OCI-LY1 (cell line): ENCODE measurements at regions not wholly inside any gene's neighbourhood (a gene's known extent, or its start where the extent isn't known, plus 50 kb on each side); places are given as distances from the start of the nearest gene placed in this dataset.

Source experiments
- EZH2 ChIP-seq: fragments of 200-600 bp; sonication (generic), shearing (Covaris generic); IDR thresholded peaks from 2 replicates; pipeline ENCODE4 v1.8.0; 2017; ENCODE audit warnings: borderline replicate concordance, mixed run types, mild to moderate bottlenecking, antibody characterized with exemption, low read length, moderate library complexity, mixed read lengths
- TF ChIP-seq, protein P1 (sequence below): fragments of 200-600 bp; sonication (generic), shearing (Covaris generic); IDR thresholded peaks from 2 replicates; pipeline ENCODE4 v1.5.1; 2017; ENCODE audit warnings: mild to moderate bottlenecking, antibody characterized with exemption, low read length, moderate library complexity, mixed read lengths

DNA sequence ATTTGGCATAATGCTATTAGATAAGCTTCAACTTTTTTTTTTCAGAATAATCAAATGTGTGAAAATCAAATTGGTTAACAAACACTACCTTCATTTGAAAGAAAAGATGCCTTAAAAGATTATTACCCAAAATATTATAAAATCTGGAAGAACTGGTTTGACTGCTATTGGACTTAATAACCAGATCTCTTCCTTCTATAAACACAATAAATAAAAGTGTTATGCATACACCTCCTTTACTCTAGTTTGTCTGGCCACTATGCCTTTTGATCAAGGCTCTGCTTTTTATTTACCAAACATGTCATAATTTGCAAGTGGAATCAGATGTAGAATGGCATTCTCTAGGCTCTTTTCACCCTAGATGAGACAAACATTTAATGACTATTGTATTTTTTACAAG is 897.3 kb upstream of the EPHA5 start:
- TF ChIP-seq, protein P1, sequence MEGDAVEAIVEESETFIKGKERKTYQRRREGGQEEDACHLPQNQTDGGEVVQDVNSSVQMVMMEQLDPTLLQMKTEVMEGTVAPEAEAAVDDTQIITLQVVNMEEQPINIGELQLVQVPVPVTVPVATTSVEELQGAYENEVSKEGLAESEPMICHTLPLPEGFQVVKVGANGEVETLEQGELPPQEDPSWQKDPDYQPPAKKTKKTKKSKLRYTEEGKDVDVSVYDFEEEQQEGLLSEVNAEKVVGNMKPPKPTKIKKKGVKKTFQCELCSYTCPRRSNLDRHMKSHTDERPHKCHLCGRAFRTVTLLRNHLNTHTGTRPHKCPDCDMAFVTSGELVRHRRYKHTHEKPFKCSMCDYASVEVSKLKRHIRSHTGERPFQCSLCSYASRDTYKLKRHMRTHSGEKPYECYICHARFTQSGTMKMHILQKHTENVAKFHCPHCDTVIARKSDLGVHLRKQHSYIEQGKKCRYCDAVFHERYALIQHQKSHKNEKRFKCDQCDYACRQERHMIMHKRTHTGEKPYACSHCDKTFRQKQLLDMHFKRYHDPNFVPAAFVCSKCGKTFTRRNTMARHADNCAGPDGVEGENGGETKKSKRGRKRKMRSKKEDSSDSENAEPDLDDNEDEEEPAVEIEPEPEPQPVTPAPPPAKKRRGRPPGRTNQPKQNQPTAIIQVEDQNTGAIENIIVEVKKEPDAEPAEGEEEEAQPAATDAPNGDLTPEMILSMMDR: no peak
- no peak for TF ChIP-seq EZH2
